GM19238 (cell line): ENCODE measurements at regions not wholly inside any gene's neighbourhood (a gene's known extent, or its start where the extent isn't known, plus 50 kb on each side); places are given as distances from the start of the nearest gene placed in this dataset.
"Not testable (repeated sequence)": the region's sequence is repeated elsewhere in the genome, so short reads cannot be mapped to it uniquely, and the experiment has no call there.

ENCODE experiments used
- DNase-seq: peaks from one replicate; pipeline ENCODE4 v3.0.0; 2011; ENCODE audit warnings: low spot score; ENCODE audit not compliant: insufficient read length

DNA sequence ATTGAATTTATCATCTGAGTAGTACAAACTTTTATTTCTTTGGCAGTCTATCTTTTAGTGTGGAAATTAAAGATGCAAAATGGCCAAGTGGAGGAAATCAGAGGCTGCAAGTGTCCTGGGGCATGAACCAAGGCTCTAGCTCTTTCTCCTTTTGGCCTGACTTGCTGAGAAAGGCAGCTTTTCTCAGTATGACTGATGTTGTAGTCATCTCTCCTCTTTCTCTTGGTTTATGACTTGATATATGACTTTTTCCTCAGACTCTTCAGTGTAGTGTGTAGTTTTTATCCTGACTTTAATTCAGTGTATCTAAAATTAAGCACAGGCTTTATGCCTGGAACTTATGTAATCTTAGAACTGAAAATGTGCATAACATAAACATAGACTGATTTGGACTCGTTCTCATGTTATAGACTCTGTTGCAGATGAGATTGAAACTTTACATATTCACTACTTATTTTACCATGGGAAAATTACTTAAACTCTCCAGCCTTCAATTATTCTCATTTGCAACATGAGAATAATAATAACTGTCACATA lies 65.7 kb downstream of the SLITRK5 start:
- no peak for DNase-seq

DNA sequence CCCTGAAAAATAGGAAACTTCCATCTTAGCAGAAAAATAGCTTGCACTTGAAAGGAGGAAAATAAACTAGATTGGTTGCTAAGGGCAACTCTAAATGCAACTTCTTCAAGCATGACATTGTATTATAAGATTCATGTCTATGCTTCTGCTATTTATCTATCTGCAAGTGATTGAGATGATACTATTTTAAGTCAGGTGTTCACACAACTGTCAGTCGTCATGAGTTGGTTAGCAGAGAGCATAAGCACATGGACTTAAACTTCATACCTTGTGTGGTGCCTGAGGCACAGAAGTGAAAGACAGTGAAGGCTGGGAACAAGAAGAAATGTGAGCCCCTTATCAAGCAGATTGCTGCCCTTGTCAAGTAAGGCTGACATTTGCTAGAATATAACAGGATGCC lies 82.9 kb downstream of the SLITRK5 start:
- DNase-seq, result no peak

DNA sequence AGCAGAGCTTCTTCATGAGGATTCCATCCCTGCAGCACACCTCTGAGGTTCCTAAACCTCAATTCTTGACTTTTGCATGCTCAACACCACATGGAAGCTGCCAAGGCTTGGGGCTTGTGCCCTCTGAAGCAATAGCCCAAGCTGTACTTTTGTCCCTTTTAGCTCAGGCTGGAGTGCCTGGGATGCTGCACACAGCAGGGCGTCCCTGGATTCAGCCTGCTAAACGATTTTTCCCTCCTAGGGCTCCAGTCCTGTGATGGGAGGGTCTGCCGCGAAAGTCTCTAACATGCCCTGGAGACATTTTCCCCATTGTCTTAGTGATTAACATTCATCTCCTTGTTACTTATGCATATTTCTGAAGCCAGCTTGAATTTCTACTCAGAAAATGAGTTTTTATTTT lies 98.3 kb downstream of the SLITRK5 start:
- DNase-seq, result no peak

DNA sequence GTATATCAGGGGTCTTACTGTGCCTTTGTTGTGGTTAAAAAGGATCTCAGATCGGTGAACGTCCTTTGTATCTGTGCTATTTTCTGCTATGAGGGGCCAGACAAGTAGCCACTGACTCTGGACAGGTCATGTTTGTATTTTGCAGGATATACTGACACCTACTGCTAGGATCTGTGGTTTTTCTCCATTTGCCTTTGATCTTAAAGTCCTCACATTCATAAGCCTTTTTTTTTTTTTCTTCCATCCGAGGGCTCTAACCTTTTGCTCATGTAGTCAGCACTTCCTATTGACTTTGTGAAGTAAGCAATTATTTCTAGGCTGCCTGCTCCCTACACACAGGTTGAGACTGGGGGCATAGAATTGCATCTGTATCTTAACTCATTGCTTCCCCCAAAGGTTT lies 106.2 kb downstream of the SLITRK5 start:
- no peak for DNase-seq

DNA sequence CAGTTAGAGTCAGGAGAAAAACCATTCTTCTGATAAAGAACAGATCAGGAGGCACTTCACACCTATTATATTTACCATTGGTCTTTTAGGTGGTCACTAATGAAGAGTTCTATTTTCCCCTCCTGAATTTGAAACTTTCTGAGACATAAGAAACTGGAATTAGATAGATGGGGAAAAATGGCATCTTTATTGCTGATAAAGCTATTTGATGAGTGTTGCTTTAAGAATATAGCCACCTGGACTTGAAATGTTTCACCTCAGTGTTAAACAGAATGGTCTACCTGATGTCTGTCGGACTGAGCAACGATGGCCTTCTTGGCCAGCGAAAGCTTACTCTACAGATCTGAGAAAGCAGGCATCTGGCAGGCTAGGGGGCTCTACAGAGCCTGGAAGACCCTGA lies 107.0 kb downstream of the SLITRK5 start:
- no peak for DNase-seq

DNA sequence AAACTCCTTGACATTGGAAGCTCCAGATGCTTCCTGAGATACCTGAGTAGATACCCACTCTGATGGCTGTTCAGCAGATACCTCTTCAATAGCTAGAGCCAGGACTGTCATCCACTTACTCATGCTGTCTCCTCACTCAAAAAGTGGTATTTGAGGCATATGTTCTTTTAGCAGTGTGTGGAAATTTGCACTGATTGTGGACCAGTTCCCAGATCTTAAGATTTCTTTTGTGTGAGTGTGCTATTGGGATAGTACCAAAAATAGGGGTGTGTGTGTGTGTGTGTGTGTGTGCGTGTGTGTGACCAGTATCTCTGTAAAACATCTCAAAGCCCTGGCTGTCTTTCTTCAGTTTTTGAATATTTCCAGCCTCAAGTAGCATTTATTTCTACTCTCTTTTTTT lies 108.3 kb downstream of the SLITRK5 start:
- no peak for DNase-seq

DNA sequence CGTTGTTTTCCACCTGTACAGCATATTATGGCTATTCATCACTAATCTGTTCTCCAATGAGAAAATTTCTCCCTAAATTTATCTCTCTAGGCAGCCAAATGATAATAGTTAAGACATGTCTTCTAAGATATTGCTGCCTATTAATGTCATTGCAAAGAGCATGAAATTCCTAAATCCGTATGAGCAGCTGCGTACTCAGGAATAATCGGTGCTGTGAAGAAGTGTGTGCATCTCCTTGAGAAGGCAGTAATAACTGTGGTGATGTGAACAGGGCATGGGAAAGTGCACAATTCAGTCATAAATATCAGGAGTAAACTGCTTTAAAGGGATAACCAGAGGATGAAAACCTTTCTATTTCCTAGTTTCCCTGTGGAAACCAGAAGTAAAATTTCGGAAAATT lies 112.2 kb downstream of the SLITRK5 start:
- DNase-seq, result no peak

DNA sequence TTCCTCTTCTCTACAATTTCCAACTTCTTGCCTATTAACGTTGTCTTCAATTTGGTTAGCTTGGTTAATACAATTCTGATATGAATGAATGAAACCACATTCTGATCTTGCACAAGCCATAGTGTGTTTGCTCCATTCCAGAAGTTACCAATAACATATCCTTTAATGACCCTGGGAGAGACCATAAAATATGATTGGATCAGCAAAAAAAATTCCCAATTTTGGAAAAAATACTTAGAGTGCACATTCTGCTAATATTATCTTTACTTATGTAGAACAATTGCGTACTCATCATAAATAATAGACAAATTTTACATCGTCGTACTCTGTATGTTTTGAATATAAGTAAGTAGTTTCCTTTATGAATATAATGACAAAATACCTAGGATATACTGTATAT lies 117.2 kb downstream of the SLITRK5 start:
- no peak for DNase-seq

DNA sequence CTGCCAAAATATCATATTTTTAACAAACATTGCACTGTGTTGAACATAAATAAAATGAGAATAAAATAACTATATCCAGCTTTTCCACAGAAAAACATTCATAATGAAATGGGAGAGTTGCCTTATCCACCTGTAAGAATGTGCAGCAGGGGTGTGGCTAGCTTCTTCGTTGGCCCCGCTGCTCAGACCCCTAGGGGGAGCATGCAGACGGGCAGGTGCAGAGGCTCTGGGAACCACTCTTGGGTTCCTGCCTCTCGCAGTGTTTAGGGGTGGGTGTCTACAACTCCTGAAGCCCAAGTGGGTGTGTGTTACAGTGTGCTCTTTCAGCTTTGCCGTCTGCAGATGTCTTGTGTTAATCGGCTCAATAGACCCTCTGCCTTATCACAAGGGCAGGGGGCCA lies 121.7 kb downstream of the SLITRK5 start:
- DNase-seq, result no peak

DNA sequence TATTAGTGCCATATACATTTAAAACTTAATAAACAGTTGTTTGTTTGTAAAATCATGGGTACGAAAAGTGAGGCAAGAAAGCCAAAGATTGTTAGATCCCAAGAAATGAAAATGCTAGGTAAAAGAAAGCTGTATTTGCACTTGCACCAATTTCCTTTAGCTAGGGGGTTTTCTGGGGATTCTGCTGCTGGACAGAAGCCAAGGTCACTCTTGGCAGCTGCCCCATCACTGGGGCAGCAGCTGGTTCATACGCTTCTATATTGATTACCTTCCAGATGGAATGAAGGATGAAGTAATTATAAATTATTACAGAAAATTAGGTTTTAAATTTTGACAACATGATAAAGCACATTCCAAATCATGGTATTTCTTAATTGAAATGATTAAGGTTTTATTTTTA lies 127.4 kb downstream of the SLITRK5 start:
- DNase-seq, result no peak

DNA sequence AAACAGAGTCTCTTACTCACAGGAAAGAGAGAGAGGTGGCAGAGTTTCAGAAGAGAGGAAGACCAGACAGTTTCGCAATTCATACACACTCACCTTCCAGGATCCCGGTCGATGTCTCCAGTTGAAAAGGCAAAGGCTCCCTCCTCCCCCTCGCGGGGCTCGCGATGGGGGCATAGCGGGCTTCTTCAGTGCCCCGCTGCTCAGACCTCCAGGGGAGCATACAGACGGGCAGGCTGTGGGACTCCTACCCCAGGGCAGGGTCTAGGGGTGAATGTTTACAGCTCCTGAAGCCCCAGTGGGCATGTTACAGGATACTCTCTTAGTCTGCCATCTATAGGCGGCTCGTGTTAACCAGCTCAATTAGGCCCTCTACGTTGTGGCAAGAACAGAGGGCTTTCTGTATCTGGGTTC lies 139.2 kb downstream of the SLITRK5 start:
- DNase-seq, result no peak

DNA sequence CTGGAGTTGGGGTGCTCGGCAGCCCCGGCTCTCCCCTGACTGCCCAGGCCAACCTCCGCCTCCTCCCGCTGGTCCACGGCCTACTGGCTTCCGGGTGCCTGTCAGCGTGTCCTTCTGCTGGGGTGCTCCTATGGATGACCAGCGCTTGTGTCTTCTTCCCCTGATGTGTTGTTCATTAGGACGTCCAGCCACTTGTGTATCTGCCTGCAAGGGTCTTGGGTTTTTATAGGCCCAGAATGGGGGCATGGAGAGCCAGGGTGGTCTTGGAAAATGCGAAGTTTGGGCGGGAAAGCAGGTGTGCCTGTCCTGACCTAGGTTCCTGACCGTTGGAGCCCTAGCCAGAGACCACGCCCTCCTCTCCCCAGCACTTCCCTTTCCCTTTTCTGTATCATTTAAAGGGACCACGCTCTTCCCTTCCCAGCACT lies 139.8 kb downstream of the SLITRK5 start:
- DNase-seq, result no peak

DNA sequence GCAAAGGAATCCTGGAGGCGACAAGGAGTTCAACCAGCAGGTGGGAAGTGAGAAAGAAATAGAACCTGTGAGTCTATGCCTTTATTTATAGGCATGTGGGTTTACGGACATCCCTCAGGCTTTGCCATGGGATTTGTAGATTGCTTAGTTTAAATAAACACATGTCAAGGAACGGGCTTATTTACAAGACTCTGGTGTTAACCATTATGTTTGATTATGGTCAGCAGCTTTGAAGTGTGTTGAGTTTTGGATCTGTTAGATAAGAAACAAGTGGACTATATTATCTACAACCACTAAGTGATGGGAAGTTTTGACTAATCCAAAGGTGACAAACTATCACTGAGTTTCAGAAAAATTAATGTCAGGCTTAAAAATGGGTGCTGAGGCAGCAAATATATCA lies 143.2 kb downstream of the SLITRK5 start:
- DNase-seq, result no peak

DNA sequence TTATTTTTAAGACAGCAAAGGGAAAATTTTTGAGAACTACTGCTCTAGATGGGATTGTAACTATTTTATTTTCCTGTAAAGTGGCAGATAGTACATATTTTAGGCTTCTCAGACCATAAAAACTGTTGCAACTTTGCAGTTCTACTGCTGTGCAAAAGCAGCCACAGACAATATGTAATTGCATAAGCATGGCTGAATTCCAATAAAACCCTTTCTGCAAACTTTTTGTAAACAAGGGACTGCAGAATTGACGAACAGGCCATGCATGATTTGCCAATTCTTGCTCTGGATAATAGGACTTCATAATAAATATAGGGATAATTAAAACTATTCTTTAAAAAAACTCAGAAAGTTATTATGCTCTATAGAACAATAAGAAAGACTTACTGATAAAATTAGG lies 149.1 kb downstream of the SLITRK5 start:
- DNase-seq, result no peak

DNA sequence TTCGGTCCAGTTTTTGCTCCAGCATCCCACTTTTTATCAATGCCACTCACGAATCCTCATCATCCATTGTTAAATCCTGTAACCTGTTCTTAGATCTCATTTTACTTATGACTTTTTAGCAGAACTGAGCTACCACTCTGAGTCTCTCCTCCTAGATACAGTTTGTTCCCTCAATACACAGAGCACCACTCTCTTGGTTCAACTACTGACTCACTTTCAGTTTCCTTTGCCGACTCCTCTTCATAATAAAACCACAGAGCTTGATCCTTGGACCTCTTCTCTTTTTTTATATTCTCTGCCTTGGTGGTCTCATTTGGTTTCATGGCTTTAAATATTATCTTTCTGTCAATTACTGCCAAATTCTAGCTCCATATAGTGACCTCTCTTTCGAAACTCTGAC lies 150.3 kb downstream of the SLITRK5 start:
- no peak for DNase-seq

DNA sequence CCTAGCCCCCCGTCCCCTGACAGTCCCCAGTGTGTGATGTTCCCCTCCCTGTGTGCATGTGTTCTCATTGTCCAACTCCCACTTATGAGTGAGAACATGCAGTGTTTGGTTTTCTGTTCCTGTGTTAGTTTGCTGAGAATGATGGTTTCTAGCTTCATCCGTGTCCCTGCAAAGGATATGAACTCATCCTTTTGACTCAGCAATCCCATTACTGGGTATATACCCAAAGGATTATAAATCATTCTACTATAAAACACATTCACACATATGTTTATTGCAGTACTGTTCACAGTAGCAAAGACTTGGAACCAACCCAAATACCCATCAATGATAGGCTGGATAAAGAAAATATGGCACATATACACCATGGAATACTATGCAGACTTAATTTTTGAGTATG lies 155.1 kb downstream of the SLITRK5 start:
- not testable (repeated sequence) for DNase-seq

DNA sequence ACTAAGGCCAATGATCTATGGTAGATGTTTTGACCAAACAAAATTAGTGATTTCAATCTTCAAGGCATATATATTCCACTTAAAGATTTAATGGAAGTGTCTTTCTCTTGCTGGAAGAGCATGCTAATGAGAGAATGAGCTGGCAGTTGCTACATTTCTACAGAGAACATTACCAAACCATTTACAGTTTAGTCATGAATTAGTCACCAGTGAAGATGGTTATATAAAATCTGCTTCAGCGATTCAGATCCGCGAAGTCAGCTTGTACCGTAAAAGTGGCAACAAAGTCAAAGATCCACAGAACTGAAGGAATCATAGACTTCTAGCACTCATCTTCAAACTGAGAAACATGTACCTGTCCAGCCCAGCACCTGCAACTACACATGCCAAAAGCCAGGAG lies 156.3 kb downstream of the SLITRK5 start:
- DNase-seq, result no peak

DNA sequence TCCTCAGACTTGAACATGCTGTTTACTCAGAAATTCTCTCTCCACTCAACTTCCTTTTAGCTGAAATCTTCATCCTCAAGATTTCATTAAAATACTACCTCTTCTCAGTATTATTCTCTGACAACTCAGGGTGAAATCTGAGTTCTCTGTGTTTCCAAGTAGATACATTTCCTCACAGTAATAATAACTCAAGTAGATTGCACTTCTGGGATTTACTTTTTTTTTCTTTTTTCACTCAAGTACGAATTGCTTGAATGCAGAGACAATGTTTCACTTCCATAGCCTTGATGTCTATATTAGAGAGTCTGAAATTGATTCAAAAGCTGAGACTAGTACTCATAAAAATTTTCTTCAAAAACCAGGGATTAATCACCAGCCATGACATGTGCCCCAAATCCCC lies 166.4 kb downstream of the SLITRK5 start:
- DNase-seq, result no peak

DNA sequence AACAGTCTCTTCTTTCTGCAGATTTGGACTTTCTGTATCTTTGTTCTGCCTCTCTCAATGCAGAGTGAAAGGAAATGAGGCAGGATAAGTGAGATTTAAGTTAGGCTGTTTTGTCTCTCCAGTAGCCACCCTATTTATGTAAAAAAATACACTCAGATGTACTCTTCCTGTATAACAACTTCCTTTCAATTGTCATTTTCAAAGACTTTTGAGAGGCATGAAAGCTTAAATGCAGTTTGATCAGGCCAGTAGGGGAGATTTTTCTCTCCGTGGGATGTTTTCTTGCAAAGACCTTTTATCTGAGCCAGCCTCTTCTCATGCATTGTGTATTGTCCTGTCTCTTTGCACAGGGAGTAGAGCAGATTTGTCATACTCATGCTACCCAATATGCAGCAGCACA lies 166.8 kb downstream of the SLITRK5 start:
- no peak for DNase-seq

DNA sequence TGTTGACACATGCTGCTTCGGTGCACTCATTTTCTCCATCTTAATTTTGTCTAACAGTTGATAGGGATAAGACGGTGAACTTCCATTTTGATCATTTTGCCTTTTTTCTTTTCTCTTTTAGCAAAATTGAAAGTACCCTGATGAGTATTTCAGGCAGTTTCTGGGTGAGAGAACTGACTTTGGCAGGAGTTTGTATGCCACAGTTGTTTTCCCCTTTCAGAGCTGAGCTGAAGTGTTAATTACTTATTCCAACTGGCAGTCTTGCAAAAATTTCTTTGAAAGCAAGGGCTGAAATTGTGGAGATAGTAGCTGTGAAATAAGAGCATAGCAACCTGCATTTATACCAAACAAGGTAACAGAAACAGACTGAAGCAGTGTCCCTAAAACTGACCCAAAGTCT lies 180.2 kb downstream of the SLITRK5 start:
- no peak for DNase-seq

DNA sequence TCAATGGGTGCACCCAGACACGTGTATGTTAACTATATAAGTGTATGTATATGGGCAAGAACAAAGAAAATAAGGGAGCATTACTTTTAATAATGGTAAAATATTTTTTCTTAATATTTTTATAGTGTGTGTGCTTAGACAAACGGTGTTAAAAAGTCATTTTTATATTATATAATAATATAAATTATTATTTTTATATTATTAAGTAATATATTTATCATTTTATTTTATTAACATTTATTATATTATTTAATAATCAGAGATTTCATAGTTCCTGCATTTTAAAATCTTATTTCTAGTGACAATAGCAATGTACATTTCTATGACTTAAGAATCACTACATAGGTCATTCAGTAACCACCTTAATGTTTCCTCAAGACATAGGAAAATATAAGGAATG lies 184.4 kb downstream of the SLITRK5 start:
- DNase-seq, result no peak

DNA sequence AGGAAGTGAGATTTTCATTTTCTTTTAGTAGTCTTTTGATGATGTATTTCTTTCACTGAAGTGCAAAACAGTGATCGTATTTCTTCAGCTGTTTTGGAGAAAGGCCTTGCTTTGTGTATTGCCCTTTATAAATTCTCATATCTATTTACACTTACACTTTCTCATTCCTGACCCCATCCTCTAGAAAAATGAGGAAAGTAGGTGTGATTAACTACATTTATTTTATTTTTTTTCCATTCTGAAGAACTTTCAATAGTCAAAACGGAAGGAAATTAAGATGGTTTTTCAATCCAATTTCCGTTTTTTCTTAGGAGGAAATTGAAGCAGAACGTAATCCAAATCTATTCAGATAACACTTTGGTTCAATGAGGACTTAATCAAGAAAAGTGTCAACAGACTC lies 188.1 kb downstream of the SLITRK5 start:
- no peak for DNase-seq

DNA sequence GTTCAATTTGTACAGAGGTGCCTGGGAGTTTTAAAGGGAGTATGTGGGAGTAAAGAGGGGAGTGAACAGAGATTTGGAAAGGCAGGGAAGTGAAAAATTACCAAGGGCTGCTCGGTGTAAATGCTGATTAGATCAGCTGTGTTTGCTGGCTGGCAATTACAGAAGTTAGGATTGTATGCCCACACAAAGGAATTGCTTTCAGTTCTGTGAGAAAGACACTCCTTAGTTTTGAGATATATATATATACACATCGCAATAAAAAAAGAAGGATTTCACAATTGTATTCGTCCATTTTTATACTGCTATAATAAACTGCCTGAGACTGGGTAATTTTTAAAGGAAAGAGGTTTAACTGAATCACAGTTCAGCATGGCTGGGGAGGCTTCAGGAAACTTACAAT lies 196.3 kb downstream of the SLITRK5 start:
- no peak for DNase-seq

DNA sequence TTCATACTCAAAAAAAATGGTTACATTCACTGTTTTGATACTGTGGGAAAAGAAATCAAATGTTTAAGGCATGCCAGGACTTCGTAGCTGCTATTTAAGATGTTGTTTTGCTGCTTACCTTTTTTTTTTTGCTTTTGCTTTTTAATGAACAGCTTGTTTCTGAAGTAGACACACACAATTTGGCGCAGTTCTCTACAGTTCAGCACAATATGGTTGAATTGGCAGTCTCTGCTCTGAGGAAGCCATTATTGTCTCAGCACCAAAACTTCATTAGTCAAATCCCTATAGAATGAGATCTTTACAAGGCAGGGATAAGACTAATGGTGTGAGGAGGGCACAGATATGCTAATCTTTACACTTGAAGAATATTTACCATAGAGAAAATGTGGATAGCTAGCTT lies 197.6 kb downstream of the SLITRK5 start:
- DNase-seq, result no peak
